Stimulated activated CD4-positive, alpha-beta T cell treated with anti-CD3 and anti-CD28 coated beads, Interleukin-15, amount 100 ng/mL, for 24 hours (primary cell): ENCODE measurements at regions not wholly inside any gene's neighbourhood (a gene's known extent, or its start where the extent isn't known, plus 50 kb on each side); places are given as distances from the start of the nearest gene placed in this dataset.
"Not testable (repeated sequence)": the region's sequence is repeated elsewhere in the genome, so short reads cannot be mapped to it uniquely, and the experiment has no call there.

Source experiments
- DNase-seq: peaks from one replicate; pipeline ENCODE4 v3.0.0-alpha.2; 2020

- no peak for DNase-seq
Observed at GRCh38 chr9:101951598-101951997, 213.2 kb upstream of the GRIN3A start.

GRCh38 chr9:101931756-101932155, 193.3 kb upstream of the GRIN3A start:
- no peak for DNase-seq

- DNase-seq: no peak
Observed at GRCh38 chr9:101930783-101931182, 192.3 kb upstream of the GRIN3A start.

GRCh38 chr9:101925498-101925897, 187.1 kb upstream of the GRIN3A start:
- DNase-seq: no peak

GRCh38 chr9:101923451-101923850, 185.0 kb upstream of the GRIN3A start:
- no peak for DNase-seq

GRCh38 chr9:101916948-101917347, 178.5 kb upstream of the GRIN3A start:
- DNase-seq: not testable (repeated sequence)

GRCh38 chr9:101915482-101915881, 177.0 kb upstream of the GRIN3A start:
- DNase-seq: no peak

GRCh38 chr9:101912698-101913097, 174.3 kb upstream of the GRIN3A start:
- no peak for DNase-seq

- no peak for DNase-seq
Observed at GRCh38 chr9:101907466-101907865, 169.0 kb upstream of the GRIN3A start.

GRCh38 chr9:101904845-101905244, 166.4 kb upstream of the GRIN3A start:
- no peak for DNase-seq

GRCh38 chr9:101902051-101902450, 163.6 kb upstream of the GRIN3A start:
- DNase-seq: no peak

GRCh38 chr9:101897196-101897595, 158.7 kb upstream of the GRIN3A start:
- no peak for DNase-seq

GRCh38 chr9:101893661-101894646, 155.5 kb upstream of the GRIN3A start:
- DNase-seq: no peak

- no peak for DNase-seq
Observed at GRCh38 chr9:101881508-101881907, 143.1 kb upstream of the GRIN3A start.

GRCh38 chr9:101880846-101881245, 142.4 kb upstream of the GRIN3A start:
- DNase-seq: no peak

- no peak for DNase-seq
Observed at GRCh38 chr9:101878734-101879133, 140.3 kb upstream of the GRIN3A start.

- DNase-seq: no peak
Observed at GRCh38 chr9:101877439-101877838, 139.0 kb upstream of the GRIN3A start.

- no peak for DNase-seq
Observed at GRCh38 chr9:101861472-101861871, 123.0 kb upstream of the GRIN3A start.

- no peak for DNase-seq
Observed at GRCh38 chr9:101860920-101861319, 122.5 kb upstream of the GRIN3A start.

GRCh38 chr9:101859620-101860019, 121.2 kb upstream of the GRIN3A start:
- no peak for DNase-seq

- DNase-seq: no peak
Observed at GRCh38 chr9:101858026-101858425, 119.6 kb upstream of the GRIN3A start.

GRCh38 chr9:101849102-101849707, 110.8 kb upstream of the GRIN3A start:
- no peak for DNase-seq

GRCh38 chr9:101848485-101848919, 110.1 kb upstream of the GRIN3A start:
- no peak for DNase-seq

GRCh38 chr9:101846161-101846560, 107.7 kb upstream of the GRIN3A start:
- no peak for DNase-seq
